Activated T-helper 1 cell treated with anti-CD3 and anti-CD28 coated beads, Interleukin-2, amount 50 U/mL, for 16 hours (primary cell): ENCODE measurements at regions not wholly inside any gene's neighbourhood (a gene's known extent, or its start where the extent isn't known, plus 50 kb on each side); places are given as distances from the start of the nearest gene placed in this dataset.
"Not testable (repeated sequence)": the region's sequence is repeated elsewhere in the genome, so short reads cannot be mapped to it uniquely, and the experiment has no call there.

Source experiments
- DNase-seq, 2 donors: peaks; one replicate each; pipeline ENCODE4 v3.0.0-alpha.2; 2020; ENCODE audit warnings: low read depth in 1 of 2, low spot score in 1 of 2

DNA sequence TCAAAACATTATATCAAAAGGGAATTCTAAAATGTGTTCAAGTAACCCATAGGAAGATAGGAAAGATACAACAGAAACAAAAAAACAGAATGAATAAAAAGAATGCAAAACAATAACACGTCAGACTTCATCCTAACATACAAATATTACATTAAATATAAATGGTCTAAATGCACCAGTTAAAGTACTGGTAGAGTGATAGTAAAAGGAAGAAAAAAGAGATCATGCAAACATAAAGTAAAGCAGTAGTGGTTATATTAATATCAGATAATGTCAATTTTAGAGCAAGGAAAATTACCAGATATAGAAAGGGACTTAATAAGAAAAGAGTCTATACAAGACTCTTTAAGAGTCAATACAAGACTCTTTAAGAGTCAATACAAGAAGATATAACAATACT lies 755.7 kb downstream of the MCTP2 start:
- DNase-seq = no peak

DNA sequence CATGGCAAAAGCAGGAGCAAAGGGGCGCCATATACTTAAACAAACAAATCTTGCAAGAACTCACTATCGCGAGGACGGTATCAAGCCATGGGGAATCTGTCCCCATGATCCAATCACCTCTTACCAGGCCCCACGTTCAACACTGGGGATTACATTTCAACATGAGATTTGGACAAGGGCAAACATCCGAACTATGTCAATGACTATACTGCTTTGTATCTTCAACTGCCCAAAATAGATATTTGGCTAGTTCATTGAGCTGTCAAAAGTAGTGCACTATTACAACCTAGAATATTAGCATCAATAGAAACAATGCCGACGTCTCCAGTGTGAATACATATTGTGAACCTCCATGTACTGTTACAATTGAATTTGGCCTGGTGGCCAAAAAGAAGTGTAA lies 760.4 kb downstream of the MCTP2 start:
- DNase-seq = no peak

DNA sequence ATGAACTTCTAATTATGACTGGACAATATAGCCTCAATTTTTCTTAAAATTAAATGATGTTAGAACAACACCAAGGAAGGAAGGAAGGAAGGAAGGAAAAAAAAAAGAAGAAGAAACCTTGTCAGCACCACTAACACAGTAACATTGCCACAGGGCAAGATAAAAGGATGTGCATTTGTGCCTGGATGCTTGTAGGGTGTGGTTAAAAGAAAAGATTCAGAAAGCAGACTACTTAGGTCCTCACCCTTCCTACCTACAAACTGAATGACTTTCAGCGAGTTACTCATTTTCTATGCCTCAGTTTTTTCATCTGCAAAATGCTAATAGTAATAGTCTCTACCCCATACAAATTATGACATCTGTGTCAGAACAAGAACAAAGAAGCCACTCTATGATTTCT lies 778.3 kb downstream of the MCTP2 start:
- no peak for DNase-seq

DNA sequence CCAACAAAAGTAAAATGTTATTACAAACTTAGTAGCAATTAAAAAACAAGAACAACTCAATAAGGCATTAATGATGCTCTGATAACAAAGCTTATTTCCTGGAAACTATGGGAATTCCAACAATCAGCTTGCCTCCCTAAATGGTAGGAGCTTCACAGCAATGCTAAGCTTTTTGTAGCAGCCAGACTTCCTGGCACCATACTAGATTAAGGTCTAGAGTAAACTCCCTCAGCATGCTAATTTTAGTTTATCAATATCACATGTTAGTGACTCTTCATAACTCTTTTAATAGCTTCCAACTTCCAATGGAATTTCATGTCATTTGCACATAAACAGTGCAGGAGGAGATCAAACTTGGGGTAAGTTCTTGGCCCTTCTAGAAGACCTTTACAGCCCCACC lies 782.0 kb downstream of the MCTP2 start:
- no peak for DNase-seq

DNA sequence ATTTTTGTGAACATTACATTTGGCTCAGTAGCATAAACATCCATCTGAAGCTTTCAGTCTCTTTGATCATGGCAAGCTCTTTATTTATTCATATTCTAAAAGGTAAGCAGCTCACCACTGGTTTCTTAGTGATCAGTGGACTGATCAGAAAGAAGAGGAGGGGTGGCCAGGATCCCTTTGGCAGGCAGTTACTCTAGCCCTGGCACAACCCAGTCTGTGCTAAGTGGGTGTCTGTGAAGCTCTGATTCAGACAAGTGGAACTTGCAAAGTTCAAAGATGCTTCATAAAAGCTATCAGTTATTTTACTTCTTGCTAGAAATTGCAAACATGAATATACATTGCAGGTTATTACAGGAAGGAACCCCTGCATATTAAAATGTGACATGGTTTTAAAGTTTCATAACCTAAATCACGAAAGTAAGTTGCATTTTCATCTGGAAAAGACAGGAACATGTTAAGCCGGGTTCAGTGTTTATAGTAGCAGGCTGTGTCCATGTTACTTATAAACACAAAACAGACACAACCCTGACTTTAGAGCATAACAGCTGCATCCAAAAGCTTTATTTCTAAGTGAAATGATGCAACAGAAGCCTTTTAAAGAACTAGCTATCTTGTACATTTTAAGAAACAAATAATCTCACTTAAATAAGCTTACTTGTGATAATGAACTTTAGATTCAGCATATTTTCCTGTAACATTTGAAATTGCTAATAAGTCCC lies 785.3 kb downstream of the MCTP2 start:
- DNase-seq = no peak

DNA sequence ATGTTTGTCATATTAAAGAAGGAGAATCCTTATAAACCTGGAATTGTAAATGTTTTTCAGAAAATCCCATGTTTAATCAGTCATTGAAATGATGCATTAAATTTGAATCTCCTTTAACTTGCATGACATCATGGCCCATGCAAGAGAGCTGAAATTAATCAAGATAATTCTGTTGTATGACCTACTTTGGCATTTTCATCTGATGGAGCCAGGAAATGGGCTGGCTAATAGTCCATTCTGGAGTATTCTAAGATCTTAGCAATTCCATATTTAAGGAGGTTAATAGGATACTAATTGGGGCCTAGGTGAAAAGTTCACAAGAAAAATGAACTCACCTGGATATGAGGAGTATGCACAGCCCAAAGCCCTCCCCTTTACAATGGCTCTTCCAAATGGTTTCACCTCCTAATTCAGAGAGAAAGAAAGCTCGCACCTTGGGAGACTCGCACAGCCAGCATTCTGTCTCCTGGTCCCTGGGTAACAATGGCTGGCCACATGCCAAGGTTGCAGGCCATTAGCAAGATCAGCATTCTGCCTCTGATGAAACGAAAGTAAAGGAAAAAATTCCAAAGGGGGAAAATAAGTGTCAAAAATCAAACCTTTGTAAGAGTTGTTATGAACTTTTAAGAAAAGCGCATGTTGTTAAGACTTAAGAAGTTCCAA lies 786.4 kb downstream of the MCTP2 start:
- DNase-seq = no peak

DNA sequence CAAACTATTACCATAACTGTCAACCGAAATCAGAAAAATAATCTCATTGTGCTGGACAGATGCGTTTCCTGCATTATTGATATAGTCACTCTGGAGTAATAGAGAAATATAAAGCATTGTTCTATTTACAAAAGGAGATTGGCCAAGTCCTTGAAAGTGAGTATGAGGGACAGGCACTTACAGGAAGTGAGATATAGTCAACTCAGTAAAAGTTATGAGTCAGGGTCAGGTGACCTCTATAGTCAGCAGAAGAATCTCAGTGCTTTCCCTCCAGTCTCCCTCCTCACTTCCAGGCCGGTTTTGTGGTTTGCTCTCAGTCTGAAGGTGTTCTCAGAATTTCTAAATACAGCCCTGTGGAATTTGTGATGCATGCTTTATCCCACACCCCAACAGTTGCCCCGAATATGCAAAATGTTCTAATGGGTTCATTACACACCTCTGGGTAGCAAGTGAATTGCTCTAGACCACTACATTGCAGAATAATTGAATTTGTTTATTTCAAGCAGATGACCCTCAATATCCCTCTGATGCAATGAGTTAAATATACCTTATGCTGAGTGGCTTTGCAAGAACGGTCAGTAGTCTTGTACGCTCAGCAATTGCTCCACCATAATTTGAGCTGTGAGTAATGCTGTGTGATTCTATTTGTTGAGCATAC lies 787.7 kb downstream of the MCTP2 start:
- DNase-seq = no peak

DNA sequence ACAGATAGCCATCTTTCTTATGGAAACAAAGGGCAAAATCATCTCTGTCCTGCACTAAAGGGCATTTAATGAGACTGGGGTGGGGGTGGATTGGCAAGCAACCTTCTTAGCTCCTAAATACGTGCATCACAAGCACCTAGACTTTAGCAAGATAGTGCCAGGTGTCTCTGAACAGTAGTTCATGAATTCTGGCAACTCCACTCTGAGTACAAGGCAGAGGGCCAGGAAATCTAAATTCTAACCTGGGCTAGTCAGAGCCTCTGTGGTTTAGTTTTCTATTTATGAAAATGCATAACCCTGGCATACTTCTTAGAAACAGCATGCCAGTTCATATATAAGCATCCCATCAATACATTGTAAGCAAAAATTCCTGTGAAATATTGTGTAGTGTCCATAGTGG lies 788.5 kb downstream of the MCTP2 start:
- DNase-seq = no peak

DNA sequence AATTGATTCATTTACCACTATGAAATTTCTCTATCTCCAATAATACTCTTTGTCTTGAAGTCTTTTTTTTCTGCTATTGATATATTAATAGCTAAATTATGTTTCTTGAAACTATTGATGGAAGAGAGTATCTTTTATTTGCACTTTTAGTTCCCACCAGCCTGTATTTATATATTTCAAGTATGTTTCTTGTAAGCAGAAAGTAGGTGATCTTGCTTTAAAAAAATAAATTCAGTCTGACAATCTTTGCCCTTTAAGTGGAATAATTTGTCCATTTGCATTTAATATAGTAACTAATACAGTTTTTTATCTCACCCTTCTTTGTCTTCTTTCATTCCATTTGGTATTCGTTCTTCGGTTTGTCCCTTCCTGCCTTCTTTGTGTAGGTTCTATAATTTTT lies 790.5 kb downstream of the MCTP2 start:
- DNase-seq = no peak

DNA sequence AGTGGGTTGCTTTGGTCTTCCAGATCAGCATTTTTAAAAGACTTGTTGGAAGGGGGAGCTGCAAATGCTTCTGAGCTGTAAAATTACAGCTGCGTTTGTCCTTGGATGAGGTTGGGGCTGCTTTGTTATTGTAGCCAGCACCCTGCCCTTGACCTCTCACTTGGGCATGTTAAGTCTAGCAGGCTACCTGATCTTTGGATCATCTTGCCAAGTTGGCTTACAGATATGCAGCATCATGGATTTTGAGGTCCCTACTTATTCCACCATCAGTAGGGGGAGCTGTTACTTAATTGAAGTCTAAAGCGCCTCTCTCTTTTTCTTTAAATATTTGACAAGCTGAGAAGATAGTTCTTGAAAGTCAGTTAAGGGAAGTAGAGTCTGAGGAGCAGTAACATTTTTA lies 793.0 kb downstream of the MCTP2 start:
- DNase-seq = no peak

DNA sequence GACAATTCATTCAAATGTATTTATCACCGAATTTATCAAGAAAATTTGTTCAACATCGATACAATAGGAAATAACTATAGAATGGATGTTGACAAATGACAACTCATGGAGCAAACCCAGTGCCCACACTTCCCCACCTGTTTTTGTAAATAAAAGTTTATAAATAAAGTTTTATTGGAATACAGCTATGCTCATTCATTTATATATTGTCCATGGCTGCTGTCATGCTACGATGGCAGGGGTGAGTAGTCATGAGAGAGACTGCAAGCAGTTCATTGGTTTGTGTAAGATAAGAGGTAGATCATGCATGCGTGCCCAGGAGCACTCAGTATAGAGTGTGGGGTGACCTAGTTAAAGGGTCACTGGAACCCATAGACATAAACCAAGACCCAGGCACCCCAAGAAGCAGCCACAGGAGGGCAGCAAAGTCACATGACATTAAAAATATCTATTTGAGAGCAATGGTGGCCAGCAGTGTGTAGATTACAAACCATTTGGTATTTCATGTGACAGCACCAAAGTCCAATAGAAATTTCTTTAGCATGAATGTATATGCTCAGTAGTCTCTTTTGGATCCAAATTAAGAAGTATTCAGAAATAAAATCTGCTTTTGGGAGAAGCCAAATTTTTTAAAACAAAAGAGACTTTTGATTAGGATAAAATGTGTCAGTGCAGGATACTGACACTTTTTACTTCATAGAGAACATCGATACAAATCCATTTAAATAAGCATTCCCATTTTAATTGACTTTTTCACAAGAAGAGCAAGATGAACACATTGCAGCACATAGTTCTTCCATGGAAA lies 794.8 kb downstream of the MCTP2 start:
- DNase-seq = no peak

DNA sequence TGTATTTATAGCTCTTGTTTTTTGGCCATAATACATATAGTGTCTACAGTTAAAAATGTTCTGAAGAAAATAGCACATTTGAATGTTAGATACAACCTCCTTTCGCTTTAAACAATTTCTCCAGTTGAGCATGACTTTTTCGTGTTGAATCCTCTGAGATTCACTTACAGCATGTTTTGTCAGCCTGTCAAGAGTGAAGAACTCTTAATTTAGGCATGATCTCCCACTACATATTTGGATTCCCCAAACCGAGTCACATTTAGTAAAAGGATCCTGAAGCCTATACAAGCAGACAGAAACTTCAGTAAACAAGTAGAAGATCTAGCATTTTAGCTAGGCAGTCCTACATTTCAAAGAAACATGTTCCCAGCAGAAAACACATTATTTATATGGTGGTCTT lies 796.6 kb downstream of the MCTP2 start:
- DNase-seq = no peak

DNA sequence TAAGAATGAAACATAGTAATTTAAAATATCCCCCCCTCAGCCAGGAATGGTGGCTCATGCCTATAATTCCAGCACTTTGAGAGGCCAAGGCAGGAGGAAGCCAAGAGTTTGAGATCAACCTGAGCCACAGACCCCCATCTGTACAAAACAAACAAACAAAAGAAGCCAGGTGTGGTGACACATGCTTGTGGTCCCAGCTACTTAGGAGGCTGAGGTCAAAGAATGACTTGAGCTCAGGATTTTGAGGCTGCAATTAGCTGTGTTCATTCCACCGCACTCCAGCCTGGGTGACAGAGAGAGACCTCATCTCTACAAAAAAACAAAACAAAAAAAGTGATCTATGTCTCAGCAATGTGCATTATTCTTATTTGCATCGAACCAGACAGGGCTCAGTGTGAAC lies 800.8 kb downstream of the MCTP2 start:
- no peak for DNase-seq

DNA sequence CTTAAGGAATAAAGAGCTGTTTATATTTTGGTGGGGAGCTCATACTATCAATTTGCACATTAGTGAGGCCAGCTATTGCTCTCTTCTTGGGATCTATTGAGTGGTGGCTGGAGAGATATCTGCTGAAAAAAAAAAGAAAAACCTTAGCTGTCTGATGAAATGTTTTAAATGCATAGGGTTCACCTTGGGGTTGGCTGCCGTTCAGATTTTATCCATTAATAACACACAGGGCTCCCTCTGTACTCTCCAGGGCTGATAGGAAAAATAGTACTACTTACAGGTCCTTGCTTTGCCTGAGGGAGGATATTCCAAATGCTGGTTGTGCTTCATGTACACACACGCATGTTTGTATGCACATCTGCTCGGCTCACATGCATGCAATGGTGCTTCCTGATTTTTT lies 803.7 kb downstream of the MCTP2 start:
- DNase-seq = no peak

DNA sequence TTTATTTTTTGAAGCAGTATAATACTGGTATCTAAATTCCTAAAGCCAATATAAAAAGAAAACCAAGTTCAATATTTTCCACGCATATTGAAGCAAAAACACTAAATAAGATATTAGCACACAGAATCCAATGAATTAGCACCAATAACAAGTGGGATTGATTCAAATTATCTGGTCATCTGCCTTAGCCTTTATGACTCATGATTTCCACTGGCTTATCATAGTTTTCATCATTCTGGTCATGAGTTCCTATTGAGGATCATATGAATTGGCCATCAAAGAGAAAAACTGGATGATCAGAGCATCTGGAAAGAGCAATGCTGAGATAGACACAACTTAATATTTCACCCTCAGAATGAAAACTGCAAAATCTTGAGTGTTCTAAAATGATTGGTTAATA lies 809.9 kb downstream of the MCTP2 start:
- DNase-seq = no peak

DNA sequence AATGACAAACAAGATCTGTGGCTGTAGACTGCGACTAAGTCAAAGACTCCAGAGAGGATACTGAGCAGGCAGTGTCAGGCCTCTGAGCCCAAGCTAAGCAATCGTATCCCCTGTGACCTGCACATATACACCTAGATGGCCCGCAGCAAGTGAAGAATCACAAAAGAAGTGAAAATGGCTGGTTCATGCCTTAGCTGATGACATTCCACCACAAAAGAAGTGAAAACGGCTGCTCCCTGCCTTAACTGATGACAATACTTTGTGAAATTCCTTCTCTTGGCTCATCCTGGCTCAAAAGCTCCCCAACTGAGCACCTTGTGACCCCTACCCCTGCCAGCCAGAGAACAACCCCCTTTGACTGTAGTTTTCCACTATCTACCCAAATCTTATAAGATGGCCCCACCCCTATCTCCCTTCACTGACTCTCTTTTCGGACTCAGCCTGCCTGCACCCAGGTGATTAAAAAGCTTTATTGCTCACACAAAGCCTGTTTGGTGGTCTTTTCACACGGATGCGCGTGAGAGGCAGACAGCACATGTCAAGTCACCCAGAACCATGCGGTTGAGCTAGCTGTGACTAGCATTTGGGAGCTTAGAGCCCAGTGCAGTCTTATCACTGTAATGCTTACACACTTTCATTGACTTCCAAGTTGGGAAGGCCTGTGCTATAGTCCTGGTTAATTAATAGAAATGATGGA lies 812.0 kb downstream of the MCTP2 start:
- DNase-seq = not testable (repeated sequence)

DNA sequence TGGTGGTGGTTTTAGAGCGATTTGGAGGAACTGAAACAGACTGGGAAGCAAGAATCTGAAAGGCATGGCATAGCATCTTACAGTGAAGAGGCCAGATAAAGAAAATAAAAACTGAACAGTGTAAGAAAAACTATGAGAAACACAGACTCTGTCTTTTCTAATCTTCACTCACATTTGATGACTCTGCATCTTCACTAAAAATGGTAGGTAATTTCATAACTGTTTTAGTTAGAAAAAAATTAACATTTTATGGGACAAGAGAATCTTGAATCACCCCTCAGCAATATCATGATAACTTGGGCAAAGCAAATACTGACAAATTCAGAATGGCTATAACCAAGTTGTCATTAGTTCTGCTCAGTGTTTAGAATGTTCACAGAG lies 812.6 kb downstream of the MCTP2 start:
- no peak for DNase-seq

DNA sequence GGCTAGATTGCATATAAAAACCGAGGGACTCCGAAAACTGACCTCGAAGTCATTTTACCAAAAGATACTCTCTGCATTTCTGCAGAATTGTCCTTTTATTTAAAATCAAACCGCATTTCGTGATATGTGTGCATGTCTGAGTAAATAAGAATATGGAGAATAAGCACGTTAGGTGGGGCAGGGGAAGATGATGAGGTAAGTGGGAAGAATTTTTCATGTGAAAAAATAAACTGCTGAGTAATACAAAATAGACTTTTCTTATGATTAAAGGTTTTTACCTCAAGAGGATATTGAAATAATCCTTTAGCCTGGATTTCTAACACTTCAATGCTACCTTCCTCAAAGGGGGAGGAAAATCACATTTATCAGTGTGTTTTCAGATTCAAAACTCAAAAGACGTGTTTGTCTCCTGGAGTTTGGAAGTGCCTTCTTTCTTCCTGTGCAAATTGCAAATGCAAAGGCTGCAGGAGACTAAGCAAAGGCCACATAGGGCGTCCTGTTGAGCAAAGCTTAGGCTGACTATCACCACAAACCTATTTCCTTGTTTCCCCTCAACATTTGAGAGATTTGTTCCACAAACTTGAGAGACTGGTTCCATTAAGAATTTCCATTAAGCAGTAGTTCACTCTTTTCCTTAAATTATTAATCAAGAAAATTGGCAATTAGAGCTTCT lies 813.5 kb downstream of the MCTP2 start:
- no peak for DNase-seq

DNA sequence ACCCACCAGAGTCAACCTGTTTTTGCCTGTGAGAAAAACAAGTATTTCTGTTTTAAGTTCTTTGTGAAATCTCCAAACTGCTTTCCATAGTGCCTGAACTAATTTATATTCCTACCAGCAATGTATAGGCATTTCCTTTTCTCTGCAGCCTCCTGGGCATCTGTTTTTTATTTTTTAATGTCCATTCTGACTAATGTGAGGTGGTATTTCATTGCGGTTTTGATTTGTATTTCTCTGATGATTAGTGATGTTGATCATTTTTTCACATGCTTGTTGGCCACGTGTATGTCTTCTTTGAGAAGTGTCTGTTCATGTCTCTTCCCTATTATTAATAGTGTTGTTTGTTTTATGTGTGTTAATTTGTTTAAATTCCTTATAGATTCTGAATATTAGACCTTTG lies 820.5 kb downstream of the MCTP2 start:
- DNase-seq = no peak

DNA sequence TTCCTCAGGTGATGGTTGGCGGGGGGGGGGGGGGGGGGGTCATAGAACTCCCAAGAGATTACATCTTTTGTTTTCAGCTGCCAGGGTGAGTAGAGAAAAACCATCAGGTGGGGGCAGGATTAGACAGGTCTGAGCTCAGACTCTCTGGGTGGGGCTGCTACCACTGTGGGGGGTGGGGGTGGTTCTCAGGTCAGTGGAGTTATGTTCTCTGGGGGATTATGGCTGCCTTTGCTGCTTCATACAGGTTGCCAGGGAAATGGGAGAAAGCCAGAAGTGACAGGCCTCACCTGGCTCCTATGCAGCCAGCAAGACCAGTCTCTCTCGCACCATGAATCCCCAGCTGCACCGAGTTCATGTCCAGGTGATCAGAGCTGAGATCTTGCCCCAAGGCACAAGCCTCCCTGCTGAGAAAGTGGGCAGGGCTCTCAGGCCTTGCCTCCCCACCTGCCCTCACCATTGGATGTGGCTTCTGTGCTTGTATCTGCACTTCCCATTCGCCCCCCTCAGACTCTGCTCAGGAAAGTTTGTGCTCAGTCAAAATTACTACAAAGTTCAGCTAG lies 828.1 kb downstream of the MCTP2 start:
- no peak for DNase-seq
